Esophagus muscularis mucosa (tissue), 4 donors: ENCODE measurements at regions not wholly inside any gene's neighbourhood (a gene's known extent, or its start where the extent isn't known, plus 50 kb on each side); places are given as distances from the start of the nearest gene placed in this dataset.

ENCODE experiments used
- CTCF ChIP-seq, 3 experiments: fragments of 200-600 bp in 2 of 3; fragments of 450-650 bp in 1 of 3; sonication (generic) in 2 of 3; IDR thresholded peaks; one replicate each; pipeline ENCODE4 v1.5.1; 2017 to 2019; ENCODE audit warnings: antibody characterized with exemption in 3 of 3, mild to moderate bottlenecking in 2 of 3, moderate library complexity in 1 of 3
- EP300 ChIP-seq: sonication (generic); formaldehyde crosslinking; IDR thresholded peaks from one replicate; pipeline ENCODE4 v1.6.1; 2017; ENCODE audit warnings: antibody characterized with exemption
- POLR2A ChIP-seq: fragments of 450-650 bp; IDR thresholded peaks from one replicate; pipeline ENCODE4 v1.6.1; 2017; ENCODE audit warnings: antibody characterized with exemption, moderate library complexity, mild to moderate bottlenecking, low read depth

- TF ChIP-seq POLR2A: no peak
- TF ChIP-seq EP300: no peak
- TF ChIP-seq CTCF (IDR thresholded peaks at IDR 0.05): no peak
Observed at GRCh38 chr2:163081754-163082153, 243.2 kb upstream of the KCNH7 start.
